Nephron progenitor cell (in vitro differentiated cells): ENCODE measurements at regions not wholly inside any gene's neighbourhood (a gene's known extent, or its start where the extent isn't known, plus 50 kb on each side); places are given as distances from the start of the nearest gene placed in this dataset.

Experiments
- DNase-seq: peaks from one replicate; pipeline ENCODE4 v3.0.0; 2021
- H3K27ac Mint-ChIP-seq: 2 replicates; pipeline ENCODE4 v1.8.0; 2021; ENCODE audit warnings: mild to moderate bottlenecking, moderate library complexity, mixed read lengths
- H3K27me3 Mint-ChIP-seq: 2 replicates; pipeline ENCODE4 v1.8.0; 2021; ENCODE audit warnings: mild to moderate bottlenecking, low read depth, mixed read lengths; ENCODE audit not compliant: poor library complexity
- H3K36me3 Mint-ChIP-seq: 2 replicates; pipeline ENCODE4 v1.8.0; 2021; ENCODE audit warnings: low read depth, mixed read lengths
- H3K4me1 Mint-ChIP-seq: 2 replicates; pipeline ENCODE4 v1.8.0; 2021; ENCODE audit warnings: mixed read lengths
- H3K4me3 Mint-ChIP-seq: 2 replicates; pipeline ENCODE4 v1.8.0; 2021; ENCODE audit warnings: mild to moderate bottlenecking, moderate library complexity, mixed read lengths
- H3K9me3 Mint-ChIP-seq: 2 replicates; pipeline ENCODE4 v1.8.0; 2021; ENCODE audit warnings: mild to moderate bottlenecking, moderate library complexity, mixed read lengths
- TF ChIP-seq, protein P1 (sequence below): fragments of 200-600 bp; sonication (generic); IDR thresholded peaks from 2 replicates; pipeline ENCODE4 v1.5.0; 2021; ENCODE audit warnings: antibody characterized with exemption

- Mint-ChIP-seq H3K9me3 (peaks cover 21% of the 10 kb centered on the region), H3K4me1 (no peaks in the 10 kb centered on the region), H3K4me3 (no peak overlapping the region)
Observed at GRCh38 chr15:26453914-26454313, 319.0 kb downstream of the GABRB3 start.

GRCh38 chr15:26451995-26452394, 320.9 kb downstream of the GABRB3 start:
- no peaks in the 10 kb centered on the region for H3K4me1 Mint-ChIP-seq
- TF ChIP-seq, protein P1, sequence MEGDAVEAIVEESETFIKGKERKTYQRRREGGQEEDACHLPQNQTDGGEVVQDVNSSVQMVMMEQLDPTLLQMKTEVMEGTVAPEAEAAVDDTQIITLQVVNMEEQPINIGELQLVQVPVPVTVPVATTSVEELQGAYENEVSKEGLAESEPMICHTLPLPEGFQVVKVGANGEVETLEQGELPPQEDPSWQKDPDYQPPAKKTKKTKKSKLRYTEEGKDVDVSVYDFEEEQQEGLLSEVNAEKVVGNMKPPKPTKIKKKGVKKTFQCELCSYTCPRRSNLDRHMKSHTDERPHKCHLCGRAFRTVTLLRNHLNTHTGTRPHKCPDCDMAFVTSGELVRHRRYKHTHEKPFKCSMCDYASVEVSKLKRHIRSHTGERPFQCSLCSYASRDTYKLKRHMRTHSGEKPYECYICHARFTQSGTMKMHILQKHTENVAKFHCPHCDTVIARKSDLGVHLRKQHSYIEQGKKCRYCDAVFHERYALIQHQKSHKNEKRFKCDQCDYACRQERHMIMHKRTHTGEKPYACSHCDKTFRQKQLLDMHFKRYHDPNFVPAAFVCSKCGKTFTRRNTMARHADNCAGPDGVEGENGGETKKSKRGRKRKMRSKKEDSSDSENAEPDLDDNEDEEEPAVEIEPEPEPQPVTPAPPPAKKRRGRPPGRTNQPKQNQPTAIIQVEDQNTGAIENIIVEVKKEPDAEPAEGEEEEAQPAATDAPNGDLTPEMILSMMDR = no peak
- peaks cover 4% of the 10 kb centered on the region for H3K9me3 Mint-ChIP-seq
- H3K4me3 Mint-ChIP-seq = no peak overlapping the region
- no peak overlapping the region for H3K27ac Mint-ChIP-seq
- H3K36me3 Mint-ChIP-seq = no peaks in the 10 kb centered on the region
- peaks cover 4% of the 10 kb centered on the region for H3K27me3 Mint-ChIP-seq
- no peak for DNase-seq

More at GRCh38 chr15:26453914-26454313, 319.0 kb downstream of the GABRB3 start:
- DNase-seq = peak; percentile 43
- TF ChIP-seq, protein P1 = no peak
- Mint-ChIP-seq H3K27ac (no peak overlapping the region), H3K36me3 (no peaks in the 10 kb centered on the region), H3K27me3 (peaks cover 4% of the 10 kb centered on the region)

GRCh38 chr15:26449291-26449690, 323.6 kb downstream of the GABRB3 start:
- Mint-ChIP-seq H3K4me1 (peaks cover 6% of the 10 kb centered on the region), H3K36me3 (no peaks in the 10 kb centered on the region), H3K27me3 (peaks cover 2% of the 10 kb centered on the region), H3K4me3 (no peak overlapping the region), H3K27ac (no peak overlapping the region), H3K9me3 (no peaks in the 10 kb centered on the region)
- no peak for DNase-seq
- TF ChIP-seq, protein P1 = no peak

DNA sequence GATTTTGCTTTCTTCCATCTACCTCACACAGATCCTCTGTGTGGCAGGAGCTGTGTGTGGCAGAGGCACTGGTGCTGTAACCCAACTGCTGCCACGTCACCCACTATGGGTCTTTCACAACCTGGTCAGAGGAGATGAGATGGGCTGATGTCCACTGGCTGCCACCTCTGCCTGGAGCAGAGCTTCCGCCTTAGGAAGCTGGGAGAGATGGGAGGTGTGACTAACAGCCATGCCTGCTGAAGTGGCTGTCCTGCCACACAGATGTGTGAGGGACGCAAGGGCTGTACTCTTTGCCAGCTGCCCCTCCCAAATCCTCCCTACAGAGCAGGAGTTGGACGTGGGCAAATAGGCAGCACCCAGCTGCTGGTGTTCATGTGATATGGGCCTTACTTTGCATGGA, 329.5 kb downstream of the GABRB3 start:
- TF ChIP-seq, protein P1 = no peak
- Mint-ChIP-seq H3K27ac (no peak overlapping the region), H3K4me1 (peaks cover 10% of the 10 kb centered on the region), H3K36me3 (no peaks in the 10 kb centered on the region), H3K9me3 (no peaks in the 10 kb centered on the region), H3K27me3 (peaks cover 2% of the 10 kb centered on the region), H3K4me3 (no peak overlapping the region)
- no peak for DNase-seq

DNA sequence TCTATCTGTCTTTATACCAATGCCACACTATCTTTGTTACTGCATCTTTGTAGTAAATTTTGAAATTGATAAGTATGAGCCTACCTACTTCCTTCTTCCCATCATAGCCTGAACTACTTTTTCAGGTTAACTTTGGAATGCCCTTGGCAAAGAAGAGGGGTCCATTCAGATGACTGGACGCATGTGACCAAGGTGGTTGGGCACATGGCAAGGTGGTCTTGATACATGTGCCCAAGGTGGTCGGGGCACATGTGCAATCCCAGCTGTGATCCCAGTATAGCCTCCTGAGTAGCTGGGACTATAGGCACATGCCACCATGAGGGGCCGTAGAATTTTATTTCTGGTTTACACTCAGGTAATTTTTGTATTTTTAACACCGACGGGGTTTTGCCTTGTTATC, 330.2 kb downstream of the GABRB3 start:
- peaks cover 13% of the 10 kb centered on the region for H3K4me1 Mint-ChIP-seq
- H3K9me3 Mint-ChIP-seq = no peaks in the 10 kb centered on the region
- TF ChIP-seq, protein P1 = no peak
- DNase-seq = no peak
- no peak overlapping the region for H3K27ac Mint-ChIP-seq
- no peaks in the 10 kb centered on the region for H3K36me3 Mint-ChIP-seq
- H3K4me3 Mint-ChIP-seq = no peak overlapping the region
- H3K27me3 Mint-ChIP-seq = peaks cover 2% of the 10 kb centered on the region

DNA sequence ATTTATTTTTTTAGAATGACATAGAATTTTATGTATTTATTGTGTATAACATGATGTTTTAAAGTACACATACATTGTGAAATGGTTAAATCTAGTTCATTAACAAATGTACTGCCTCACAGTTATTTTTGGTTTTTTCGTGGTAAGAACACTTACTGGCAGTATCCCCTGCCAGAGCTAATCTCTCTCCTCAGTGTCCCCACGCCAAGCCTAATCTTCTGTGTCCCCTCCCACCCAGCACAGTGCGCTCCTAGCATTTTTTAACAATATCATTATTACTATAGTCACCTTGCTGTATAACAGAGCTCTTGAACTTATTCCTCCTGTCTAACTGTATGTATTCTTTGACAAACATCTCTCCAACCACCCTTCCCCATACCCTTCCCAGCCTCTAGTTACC, 333.2 kb downstream of the GABRB3 start:
- peaks cover 2% of the 10 kb centered on the region for H3K27me3 Mint-ChIP-seq
- DNase-seq = no peak
- H3K27ac Mint-ChIP-seq = no peak overlapping the region
- no peak overlapping the region for H3K4me3 Mint-ChIP-seq
- TF ChIP-seq, protein P1 = no peak
- no peaks in the 10 kb centered on the region for H3K36me3 Mint-ChIP-seq
- no peaks in the 10 kb centered on the region for H3K9me3 Mint-ChIP-seq
- H3K4me1 Mint-ChIP-seq = peaks cover 7% of the 10 kb centered on the region
